CD4-positive, alpha-beta T cell treated with Interleukin-12 subunit alpha and Interleukin-12 subunit beta, for 1 hour (primary cell): ENCODE measurements at regions not wholly inside any gene's neighbourhood (a gene's known extent, or its start where the extent isn't known, plus 50 kb on each side); places are given as distances from the start of the nearest gene placed in this dataset.
"Not testable (repeated sequence)": the region's sequence is repeated elsewhere in the genome, so short reads cannot be mapped to it uniquely, and the experiment has no call there.

ENCODE experiments used
- DNase-seq: peaks from one replicate; pipeline ENCODE4 v3.0.0-alpha.2; 2020

GRCh38 chr5:152106571-152106970 lies 181.9 kb upstream of the GLRA1 start:
- DNase-seq, result no peak

- no peak for DNase-seq
Measured at GRCh38 chr5:152105085-152105484, 180.4 kb upstream of the GLRA1 start.

GRCh38 chr5:152104211-152104610 lies 179.6 kb upstream of the GLRA1 start:
- no peak for DNase-seq

GRCh38 chr5:152102908-152103307 lies 178.3 kb upstream of the GLRA1 start:
- not testable (repeated sequence) for DNase-seq

- DNase-seq, result no peak
Measured at GRCh38 chr5:152102057-152102456, 177.4 kb upstream of the GLRA1 start.

GRCh38 chr5:152100462-152100861 lies 175.8 kb upstream of the GLRA1 start:
- no peak for DNase-seq

GRCh38 chr5:152097128-152097527 lies 172.5 kb upstream of the GLRA1 start:
- DNase-seq, result no peak

GRCh38 chr5:152094716-152095115 lies 170.1 kb upstream of the GLRA1 start:
- DNase-seq, result no peak

- DNase-seq, result no peak
Measured at GRCh38 chr5:152094060-152094459, 169.4 kb upstream of the GLRA1 start.

- no peak for DNase-seq
Measured at GRCh38 chr5:152092580-152092979, 167.9 kb upstream of the GLRA1 start.

GRCh38 chr5:152089644-152090043 lies 165.0 kb upstream of the GLRA1 start:
- no peak for DNase-seq

GRCh38 chr5:152086668-152087067 lies 162.0 kb upstream of the GLRA1 start:
- DNase-seq, result no peak

- no peak for DNase-seq
Measured at GRCh38 chr5:152084476-152084875, 159.8 kb upstream of the GLRA1 start.

GRCh38 chr5:152083231-152083630 lies 158.6 kb upstream of the GLRA1 start:
- no peak for DNase-seq

GRCh38 chr5:152072091-152072490 lies 147.4 kb upstream of the GLRA1 start:
- no peak for DNase-seq

GRCh38 chr5:152070591-152070990 lies 145.9 kb upstream of the GLRA1 start:
- DNase-seq, result no peak

- DNase-seq, result no peak
Measured at GRCh38 chr5:152066784-152067183, 142.1 kb upstream of the GLRA1 start.

- DNase-seq, result no peak
Measured at GRCh38 chr5:152063004-152063403, 138.4 kb upstream of the GLRA1 start.

GRCh38 chr5:152061095-152061494 lies 136.4 kb upstream of the GLRA1 start:
- DNase-seq, result no peak

- no peak for DNase-seq
Measured at GRCh38 chr5:152058267-152058666, 133.6 kb upstream of the GLRA1 start.

GRCh38 chr5:152056931-152057330 lies 132.3 kb upstream of the GLRA1 start:
- no peak for DNase-seq

- DNase-seq, result no peak
Measured at GRCh38 chr5:152052470-152052869, 127.8 kb upstream of the GLRA1 start.

GRCh38 chr5:152051499-152052454 lies 127.1 kb upstream of the GLRA1 start:
- DNase-seq, result no peak

GRCh38 chr5:152046361-152046760 lies 121.7 kb upstream of the GLRA1 start:
- DNase-seq, result no peak

- DNase-seq, result peak; percentile 36
Measured at GRCh38 chr5:152038856-152039255, 114.2 kb upstream of the GLRA1 start.
